GM12874 (cell line): ENCODE measurements at regions not wholly inside any gene's neighbourhood (a gene's known extent, or its start where the extent isn't known, plus 50 kb on each side); places are given as distances from the start of the nearest gene placed in this dataset.

ENCODE experiments used
- CTCF ChIP-seq: IDR thresholded peaks from 2 replicates; pipeline ENCODE4 v1.5.1; 2011; ENCODE audit warnings: low read depth, mild to moderate bottlenecking, control low read depth, low read length, moderate library complexity; ENCODE audit not compliant: insufficient read depth

DNA sequence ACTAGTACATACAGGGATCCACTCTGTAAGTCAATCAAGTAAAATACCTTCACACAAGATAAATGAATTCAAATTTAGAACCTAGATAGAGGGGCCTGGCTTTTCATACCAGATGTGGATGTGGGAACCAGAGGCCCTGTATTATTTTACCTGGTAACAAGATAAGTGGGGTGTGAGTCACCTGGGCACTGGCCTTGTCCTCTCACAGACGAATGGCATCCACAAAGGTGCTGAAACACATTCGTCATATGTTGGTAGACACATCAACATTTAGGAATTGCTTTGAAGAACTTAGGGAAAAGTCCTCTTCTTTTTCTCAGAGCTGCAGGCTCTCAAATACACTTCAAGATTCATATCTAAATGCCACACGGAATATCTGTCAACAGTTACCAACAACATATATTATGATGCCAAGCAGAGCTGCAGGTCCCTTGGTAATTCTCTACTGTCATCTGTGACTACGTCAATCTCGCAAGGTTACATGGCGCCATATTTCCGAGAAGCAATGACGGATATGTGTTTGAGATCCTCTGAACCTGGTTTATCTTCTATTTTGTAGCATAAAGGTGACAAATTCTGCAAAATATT lies 618.6 kb downstream of the EPM2A start:
- no peak for TF ChIP-seq CTCF

- no peak for TF ChIP-seq CTCF
Observed at GRCh38 chr6:145118224-145118623, 617.1 kb downstream of the EPM2A start.

DNA sequence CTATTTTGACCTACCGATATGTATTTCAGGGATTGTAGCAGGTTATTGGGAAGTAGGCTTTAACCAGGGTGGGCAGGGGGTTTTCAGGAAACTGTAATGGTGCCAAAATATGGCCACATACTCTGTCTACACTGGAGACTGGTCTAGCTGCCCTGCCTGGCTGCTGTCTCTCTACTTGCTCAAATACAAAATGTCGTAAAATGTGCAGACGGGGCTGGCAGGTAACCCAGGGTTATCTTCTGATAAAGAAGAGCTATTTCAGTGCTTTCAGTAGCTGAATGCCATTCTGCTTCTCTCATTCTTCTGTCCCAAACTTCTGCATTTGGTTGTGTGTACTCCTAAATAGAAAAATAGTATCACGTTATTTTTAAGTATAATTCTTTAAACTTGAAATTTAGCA lies 616.2 kb downstream of the EPM2A start:
- no peak for TF ChIP-seq CTCF

DNA sequence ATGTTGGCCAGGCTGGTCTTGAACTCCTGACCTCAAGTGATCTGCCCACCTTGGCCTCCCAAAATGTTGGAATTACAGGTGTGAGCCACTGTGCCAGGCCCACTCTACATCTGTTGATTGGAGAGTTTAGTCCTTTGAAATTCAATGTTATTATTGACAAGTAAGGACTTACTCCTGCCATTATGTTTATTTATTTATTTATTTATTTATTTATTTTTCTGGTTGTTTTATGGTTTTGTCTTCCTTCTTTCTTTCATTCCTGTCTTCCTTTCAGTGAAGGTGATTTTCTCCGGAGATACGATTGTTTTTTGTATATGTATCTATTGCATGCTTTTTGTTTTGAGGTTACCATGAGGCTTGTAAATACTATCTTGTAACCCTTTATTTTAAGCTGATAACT lies 602.6 kb downstream of the EPM2A start:
- no peak for TF ChIP-seq CTCF

GRCh38 chr6:145135702-145136101 lies 599.6 kb downstream of the EPM2A start:
- no peak for TF ChIP-seq CTCF

- no peak for TF ChIP-seq CTCF
Observed at GRCh38 chr6:145137425-145137824, 597.9 kb downstream of the EPM2A start.

DNA sequence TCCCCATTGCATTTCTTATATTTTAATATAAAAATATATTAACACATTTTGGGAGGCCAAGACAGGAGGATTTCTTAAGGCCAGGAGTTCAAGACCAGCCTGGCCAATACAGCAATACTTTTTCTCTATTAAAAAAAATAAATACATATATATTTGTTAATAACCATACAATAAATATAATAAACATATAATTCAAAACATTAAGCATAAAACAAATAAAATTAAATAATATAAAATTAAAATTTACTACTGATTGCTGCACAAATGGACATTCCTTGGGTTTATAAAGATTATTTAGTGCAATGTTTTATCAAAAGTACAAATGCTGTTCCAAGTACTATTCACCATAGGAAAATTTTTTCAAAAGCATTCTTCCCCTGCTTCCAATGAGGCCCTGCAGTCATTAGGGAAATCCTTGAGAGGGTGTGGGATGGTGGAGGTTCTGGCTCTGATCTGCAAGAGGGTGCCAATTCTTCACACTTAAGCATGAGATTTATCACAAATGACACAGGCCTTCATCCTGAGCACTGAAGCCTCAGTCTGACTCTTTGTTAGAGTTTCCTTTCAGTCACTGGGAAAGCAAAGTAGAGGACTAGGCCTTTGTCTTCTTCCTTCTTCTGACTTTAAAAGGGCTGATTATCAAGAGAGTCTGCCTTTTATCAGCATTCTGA lies 596.7 kb downstream of the EPM2A start:
- TF ChIP-seq CTCF = no peak
